HUDEP-2 (cell line): ENCODE measurements at regions not wholly inside any gene's neighbourhood (a gene's known extent, or its start where the extent isn't known, plus 50 kb on each side); places are given as distances from the start of the nearest gene placed in this dataset.

ENCODE experiments used
- DNase-seq, 76 experiments: peaks; one replicate each; lab custom pipeline; 2025; ENCODE audit not compliant: unreplicated experiment in 76 of 76; lab: John Stamatoyannopoulos, UW

DNA sequence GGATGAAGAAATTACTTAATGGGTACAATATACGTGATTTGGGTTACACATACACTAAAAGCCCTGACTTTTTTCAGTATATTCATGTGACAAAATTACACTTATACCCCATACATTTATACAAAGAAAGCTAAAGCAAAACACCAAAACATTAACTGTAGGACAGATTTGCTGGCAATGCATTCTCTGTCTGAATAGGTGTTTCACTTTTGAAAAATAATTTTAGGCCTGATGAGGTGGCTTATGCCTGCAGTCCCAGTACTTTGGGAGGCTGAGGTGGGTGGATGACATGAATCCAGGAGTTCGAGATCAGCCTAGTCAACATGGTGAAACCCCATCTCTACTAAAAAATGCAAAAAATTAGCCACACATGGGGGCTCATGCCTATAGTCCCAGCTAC lies 301.5 kb upstream of the FAM98A start:
- no peak for DNase-seq

DNA sequence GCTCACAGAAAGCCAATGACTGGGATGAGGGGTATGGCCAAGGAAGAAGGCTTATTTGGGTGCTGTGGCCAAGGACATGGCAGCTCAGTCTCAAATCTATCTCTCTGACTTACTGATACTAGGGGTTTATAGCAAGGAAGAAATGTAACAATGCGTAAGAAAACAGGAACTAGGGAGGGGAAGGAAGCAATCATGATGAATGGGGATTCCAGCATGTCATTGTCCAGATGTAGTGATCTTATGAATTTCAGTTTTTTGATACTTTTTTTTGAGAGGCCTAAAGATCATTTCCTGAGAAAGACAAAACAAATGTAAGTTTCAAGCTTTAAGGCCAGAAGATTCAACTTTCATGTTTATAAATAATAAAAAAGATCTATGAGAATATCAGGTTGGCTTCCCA lies 298.6 kb upstream of the FAM98A start:
- no peak for DNase-seq

DNA sequence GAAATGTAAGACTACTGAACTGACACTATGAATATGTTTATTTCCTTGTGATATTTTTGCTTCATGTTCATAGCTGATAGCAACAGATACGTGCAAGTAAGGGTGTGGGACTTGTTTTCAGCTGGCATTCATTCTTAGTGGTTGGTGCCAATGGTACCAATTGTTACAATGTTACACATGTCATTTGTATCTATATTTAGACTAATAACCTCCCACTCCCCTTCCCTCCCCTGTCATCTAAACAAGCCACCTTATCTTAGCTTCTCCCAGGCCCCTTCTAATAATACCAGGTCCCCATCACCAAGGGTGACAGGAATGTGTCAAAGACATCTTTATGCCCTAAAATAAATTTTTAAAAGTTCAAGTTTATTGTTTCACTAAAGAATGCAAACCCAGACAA lies 294.7 kb upstream of the FAM98A start:
- DNase-seq = no peak

DNA sequence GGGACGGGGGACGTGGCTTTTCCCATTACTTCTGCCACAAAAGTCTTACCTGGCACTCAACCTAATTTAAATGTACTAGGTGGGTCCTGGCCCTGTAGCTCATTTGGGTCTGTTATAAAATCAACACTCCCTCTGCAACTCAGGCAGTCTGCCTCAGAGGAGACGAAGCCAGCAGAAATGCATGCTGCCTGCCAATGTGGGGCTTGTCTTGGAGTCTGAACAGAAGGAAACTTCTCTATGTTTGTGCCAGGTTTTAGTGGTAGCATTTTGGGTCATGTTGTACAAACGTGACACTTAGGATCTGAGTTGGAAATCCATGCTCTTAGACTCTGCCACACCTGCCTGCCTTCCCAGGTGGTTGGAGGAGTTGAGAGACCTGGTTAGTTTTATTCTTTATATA lies 292.5 kb upstream of the FAM98A start:
- no peak for DNase-seq

DNA sequence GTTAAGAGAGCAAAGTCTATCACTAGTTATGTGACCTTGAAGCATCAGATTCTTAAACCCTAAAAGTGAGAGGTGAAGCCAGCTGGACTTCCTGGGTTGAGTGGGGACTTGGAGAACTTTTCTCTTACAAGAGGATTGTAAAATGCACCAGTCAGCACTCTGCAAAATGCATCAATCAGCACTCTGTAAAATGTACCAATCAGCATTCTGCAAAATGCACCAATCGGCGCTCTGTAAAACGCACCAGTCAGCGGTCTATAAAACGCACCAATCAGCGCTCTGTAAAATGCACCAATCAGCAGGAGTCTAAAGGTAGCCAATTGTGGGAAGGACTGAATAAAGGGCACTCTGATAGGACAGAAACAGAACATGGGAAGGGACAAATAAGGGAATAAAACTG lies 291.6 kb upstream of the FAM98A start:
- DNase-seq = no peak

DNA sequence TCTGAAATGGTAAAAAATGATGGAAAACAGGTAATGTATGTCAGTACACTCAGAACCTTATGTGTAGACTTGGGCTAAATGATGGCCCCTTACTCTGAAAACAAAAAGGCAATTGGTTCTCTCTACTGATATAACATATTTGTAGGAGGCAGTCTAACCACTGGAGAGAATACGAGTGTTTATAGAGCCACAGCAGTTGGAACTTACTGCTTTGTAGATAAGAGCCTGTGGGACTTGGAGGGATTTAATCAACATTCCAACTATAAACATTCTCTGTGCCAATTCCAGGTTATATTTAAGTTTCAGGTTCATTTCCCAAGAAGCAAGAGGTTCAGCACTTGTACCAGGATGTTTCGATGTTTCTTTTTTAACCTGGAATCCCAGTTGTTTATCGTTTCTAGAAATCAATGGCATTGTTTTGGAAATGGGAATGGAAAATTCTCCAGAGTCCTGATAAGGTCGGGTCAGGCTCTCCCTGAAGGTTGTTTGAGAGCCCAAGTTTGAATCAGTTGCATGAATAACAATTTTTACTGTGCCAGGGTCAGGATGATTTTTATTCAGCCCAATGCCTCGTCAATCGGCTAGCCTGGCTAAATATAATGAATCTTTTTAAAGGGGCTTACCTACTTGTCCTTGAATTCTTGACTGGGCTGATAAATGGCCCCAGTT lies 278.4 kb upstream of the FAM98A start:
- no peak for DNase-seq

DNA sequence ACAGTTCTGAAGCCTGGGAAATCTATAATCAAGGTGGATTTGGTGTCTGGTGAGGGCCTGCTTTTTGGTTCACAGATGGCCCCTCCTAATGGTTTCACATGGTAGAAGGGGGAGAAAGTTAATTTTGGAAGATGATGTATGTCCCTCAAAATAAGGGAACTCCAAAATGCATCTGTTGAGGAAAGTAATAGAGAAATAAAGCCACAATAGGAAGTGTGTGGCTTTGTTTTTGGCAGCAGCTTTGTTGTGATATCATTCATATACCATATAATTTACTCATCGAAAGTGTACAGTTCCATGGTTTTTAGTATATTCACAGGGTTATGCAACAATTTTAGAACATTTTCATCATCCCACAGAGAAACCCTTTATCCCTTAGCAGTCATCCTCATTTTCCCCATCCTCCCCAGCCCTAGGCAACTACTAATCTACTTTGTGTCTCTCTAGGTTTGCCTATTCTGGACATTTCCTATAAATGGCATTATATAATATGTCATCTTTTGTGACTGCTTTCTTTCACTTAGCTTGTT lies 274.0 kb upstream of the FAM98A start:
- DNase-seq = no peak

DNA sequence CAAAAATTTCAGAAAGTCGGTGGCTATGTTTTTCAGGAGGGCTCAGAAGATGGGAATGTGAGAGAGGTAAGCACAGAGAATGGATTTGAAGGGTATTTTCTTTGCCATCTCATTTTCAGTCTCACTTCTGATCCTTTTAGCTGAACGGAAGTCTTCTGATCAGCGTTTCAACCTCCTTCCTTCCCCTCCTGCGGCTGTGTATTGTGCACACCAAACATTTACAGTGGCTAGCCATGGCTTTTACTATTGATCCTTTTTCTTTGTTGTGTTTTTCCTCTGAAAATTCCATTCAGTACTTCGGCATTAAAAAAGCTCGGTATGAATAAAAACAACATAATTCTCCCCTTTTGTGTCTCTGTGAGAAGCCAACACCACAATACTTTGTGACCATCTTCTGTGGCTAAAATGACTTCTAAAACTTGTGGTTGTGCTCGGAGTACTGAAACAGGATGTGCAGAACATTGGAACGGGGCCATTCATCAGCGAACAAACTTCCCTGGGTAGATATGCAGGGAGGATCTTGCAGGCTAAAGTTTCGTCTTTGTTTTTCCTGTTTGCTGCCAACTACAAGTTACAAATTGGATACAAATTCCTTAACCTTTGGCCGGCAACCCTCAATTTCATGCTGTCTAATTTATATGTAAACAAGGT lies 260.8 kb upstream of the FAM98A start:
- no peak for DNase-seq

DNA sequence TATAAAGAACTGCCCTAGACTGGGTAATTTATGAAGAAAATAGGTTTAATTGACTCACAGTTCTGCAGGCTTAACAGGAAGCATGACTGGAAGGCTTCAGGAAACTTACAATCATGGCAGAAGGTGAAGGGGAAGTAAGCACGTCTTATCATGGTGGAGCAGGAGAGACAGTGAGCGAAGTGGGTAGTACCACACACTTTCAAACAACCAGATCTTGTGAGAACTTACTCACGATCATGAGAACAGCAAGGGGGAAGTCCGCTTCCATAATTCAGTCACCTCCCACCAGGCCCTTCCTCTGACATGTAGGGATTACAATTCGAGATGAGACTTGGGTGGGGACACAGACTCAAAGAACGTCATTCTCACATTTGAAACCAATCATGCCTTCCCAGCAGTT lies 260.1 kb upstream of the FAM98A start:
- no peak for DNase-seq

DNA sequence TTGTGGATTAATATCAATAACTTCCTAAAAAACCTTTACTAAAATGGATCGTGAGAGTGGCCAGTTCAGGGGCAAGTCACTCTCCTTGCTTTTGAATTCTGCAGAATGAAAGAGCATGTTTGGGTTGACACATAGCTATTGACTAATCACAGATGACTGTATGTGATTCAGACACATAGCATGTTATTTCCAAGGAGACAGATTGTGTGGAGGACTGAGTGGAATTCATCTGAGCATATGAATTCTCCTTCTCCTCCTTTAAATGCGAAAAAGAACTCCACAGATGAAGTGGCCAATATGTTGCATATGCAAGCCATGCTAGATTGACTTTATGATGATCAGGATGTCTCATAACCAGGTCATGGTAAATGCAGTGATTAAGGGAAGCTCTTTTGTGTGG lies 249.4 kb upstream of the FAM98A start:
- DNase-seq = no peak

DNA sequence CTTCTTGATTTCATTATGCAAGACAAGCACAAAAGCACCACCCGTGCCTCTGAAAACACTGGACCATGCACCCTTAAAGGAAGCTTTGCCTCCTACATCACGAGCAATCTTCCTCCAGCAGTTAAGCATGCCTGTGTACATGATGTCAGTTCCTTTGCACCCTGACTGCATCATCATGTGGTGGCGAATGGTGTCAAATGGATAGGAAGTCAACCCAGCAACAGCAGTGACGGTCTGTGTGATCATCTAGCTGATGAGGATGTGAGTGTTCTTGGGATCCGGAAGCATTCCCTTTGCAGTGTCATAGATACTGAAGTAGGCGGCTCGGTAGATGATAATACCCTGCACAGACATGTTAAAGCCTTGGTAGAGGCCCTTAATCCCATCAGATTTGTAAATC lies 240.7 kb upstream of the FAM98A start:
- DNase-seq = no peak

DNA sequence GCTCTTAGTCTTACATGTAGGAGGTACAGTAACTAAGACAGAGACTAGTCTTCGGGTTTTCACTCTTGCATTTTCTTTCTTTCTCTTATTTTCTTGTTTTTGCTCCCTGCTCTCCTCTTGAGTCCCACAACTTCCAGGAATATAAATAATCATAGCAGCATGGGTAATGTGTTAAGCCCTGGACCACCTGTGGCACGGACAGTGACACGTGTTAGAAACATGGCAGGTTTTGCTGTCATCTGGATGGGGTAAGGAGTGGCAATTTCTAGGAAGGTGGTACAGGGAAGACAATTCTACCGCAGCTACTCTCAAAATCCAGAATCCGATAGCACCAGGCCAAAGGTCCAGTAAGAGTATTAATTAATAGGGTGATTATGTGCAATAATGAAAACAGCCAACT lies 237.5 kb upstream of the FAM98A start:
- DNase-seq = no peak

DNA sequence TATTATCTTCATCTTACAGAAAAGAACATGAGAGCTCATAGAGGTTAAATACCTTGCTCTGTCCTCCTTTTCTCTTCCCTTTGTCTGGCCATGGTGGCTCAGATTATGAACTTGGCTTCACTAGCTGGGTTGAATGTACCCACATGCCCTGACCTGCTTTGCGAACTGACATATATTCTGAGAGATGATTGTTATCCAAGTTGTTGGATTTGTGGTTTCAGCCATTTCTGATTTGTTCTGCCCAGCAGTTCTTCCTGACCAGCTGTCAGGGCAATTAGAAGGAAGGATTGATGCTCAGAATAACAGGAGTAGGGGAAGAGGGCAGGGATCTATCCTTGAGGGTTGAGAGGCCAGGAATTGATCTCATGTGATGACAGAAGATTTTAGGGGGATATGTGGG lies 236.8 kb upstream of the FAM98A start:
- DNase-seq = no peak

DNA sequence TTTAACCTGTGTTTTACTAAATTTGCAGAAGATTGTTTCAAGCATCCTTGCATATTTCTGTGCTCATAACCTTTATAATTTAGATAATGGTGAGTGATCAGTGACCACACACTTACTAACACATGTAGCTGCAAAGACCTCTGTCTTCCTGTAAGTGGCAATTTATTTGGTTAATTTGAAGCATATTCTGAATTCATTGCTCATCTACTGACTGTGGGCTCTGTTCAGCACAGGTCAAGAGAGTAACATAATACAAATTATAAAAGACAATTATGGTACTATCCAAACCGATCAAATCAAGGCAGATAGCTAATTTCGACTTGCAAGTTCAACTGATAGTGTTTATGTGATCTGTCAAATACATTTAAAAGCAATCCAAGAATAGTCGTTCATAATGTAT lies 223.9 kb upstream of the FAM98A start:
- no peak for DNase-seq

DNA sequence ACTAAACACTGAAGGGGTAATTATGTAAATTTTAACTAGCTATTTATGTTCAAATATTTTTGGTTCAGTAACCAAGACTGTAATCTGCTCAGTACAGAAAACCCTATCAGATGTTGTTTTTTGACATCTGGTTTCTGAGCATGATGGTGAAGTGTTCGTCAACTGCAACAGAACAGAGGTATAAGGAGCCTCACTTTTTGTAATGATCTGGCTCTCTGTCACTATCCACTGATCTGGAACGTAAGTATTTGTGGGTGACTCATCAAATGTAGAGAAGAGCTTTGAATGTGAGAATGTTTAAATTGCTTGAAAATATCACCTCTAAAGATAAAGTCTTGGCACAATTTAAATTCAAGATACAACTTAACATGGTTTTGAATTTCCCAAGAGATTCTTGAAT lies 213.6 kb upstream of the FAM98A start:
- DNase-seq = no peak

DNA sequence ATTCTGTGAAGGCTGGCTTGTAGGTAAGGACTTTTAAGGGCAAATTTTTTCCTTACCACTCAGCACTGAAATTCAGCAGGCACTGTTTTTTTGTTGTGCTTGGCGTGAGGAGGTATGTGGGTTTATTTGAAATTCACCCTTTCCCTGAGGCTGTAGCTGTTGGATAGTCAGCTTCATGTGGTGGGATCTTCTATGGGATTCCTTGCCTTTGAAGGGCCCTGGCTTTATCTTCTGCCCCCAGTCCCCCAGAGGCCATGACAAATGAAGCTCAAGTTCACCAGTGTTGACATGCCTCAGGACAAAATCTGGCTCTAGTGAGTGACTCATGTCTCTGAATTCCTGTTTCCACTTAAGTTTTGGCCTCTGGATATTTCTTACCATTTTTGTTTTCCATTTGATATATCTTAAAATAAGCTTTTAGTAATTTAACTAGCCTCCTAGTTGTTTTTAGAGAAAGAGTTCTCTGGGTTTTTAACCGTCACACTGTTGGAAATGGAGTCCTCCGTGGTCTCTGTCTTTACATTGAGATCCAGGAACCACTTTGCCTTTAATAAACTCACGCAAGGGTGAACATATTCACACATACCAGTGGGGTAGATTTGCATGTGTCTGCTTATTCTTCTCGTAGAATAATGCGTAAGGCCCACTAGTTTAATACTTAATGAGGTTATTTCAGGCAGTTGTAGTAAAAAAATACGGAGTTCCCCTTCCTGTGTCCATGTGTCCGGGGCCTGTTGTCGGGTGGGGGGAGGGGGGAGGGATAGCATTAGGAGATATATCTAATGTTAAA lies 211.1 kb upstream of the FAM98A start:
- DNase-seq = no peak

DNA sequence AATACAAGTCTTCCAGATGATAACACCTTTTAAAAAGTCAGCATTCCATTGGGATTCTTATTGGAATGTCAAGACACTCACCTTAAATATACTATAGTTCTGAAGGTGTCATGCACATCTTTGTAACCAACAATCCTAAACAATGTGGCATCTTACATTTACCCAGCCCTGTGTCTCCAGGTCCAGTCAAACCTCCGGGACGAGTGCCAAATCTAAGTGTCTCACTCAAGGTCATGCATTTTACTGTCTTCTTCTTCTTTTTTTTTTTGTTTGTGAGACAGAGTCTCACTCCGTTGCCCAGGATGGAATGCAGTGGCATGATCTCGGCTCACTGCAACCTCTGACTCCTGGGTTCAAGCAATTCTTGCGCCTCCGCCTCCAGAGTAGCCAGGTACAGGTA lies 206.9 kb upstream of the FAM98A start:
- no peak for DNase-seq

DNA sequence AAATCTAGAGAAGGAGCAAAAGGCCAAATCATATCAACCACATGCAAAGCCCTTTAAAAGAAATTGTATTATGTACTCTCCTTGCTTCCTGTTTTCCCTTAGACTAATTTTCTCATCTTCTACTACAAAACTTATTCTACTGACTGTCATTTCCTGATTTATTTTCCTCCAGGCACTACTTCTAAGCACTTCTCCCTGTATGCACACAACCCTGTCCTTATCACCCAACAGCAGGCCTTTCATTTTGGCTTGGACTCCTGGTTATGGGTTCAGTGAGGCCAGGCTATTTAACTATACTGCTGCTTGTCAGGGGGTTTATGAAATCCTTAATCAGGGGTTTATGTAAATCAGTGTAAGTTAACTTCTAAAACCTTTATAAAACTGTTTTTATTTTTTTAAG lies 205.1 kb upstream of the FAM98A start:
- DNase-seq = peak in 3 of 76 experiments; percentile 0 to 6 (median 0)

DNA sequence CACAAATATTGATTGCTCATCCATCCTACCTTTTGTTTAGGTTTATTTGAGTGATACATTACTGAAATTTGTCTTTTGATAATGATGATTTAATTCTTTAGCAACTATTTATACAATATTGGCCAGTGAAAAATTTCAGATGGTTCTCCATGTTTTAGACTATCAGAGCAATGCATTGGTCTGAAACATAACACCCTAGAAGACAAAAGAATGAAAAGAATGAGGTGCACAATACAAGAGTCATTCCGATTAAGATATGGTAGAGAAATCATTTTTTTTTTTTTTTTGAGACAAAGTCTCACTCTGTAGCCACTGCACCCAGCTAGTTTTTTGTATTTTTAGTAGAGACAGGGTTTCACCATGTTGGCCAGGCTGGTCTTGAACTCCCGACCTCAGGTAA lies 197.4 kb upstream of the FAM98A start:
- no peak for DNase-seq

DNA sequence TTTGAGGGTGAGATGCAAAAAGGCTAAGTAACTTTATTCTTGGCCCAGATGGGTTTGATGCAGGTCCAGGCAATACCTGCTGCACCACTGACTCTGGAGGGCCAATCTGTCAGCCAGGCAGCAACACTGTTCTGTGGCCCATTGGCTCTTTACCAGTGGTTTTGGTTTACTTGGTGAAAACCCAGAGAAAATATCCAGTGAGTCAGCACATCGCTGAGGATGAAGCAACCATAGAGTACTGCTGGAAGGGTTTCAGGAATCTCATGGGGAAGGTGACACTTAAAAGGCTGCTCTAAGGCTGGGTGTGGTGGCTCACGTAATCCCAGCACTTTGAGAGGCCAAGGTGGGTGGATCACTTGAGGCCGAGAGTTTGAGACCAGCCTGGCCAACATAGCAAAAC lies 192.5 kb upstream of the FAM98A start:
- no peak for DNase-seq

DNA sequence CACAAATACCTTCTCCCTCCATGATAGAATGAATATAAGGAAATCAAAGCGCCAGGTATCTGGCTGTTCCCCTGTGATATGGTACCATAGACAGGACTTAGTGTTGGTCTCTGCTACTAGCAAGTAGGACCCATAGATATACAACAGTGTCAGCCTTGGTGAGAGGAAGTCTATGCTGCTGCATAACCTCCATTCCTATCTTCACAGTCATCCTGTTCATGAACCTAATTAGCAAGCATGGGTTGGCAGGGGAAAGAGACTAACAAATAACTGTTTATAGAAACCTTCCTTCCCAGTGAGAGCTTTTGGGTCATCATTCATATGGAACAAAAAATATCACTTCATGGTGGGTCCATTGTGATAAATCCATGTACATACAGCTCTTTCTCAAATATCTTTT lies 188.9 kb upstream of the FAM98A start:
- no peak for DNase-seq

DNA sequence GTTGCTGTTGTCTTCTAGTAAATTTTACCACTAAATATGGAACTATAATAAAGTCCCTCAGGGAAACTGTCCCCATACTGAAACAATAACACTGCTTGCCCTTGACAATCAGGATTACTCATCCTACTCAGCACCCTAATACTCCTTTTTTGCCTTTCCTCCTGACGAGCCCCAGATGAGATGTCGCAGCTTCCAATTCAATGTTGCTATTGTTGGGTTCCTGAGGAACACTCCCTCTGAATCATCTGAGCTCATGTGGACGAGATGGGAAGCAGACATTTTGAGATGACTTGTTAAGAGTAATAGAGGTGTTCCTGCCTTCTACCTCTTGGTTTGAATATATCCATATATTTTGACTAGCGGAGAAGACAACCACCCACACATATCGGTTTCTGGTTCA lies 187.8 kb upstream of the FAM98A start:
- DNase-seq = no peak
